Transverse colon (tissue), 3 donors: ENCODE measurements at regions not wholly inside any gene's neighbourhood (a gene's known extent, or its start where the extent isn't known, plus 50 kb on each side); places are given as distances from the start of the nearest gene placed in this dataset.

Source experiments
- EP300 ChIP-seq: sonication (generic); formaldehyde crosslinking; IDR thresholded peaks from one replicate; pipeline ENCODE4 v1.6.1; 2017; ENCODE audit warnings: antibody characterized with exemption, low read depth
- POLR2A ChIP-seq: fragments of 450-650 bp; IDR thresholded peaks from one replicate; pipeline ENCODE4 v1.6.1; 2016; ENCODE audit warnings: antibody characterized with exemption, mild to moderate bottlenecking, moderate library complexity
- TF ChIP-seq, protein P1 (sequence below), 5 experiments: fragments of 200-600 bp in 3 of 5; fragments of 450-650 bp in 2 of 5; sonication (generic) in 3 of 5; IDR thresholded peaks; 1 replicate in 2 of 5; 2 replicates in 3 of 5; pipeline ENCODE4 v1.5.1; 2016 to 2017; ENCODE audit warnings: antibody characterized with exemption in 5 of 5, inconsistent platforms in 3 of 5, mild to moderate bottlenecking in 2 of 5, moderate library complexity in 1 of 5

DNA sequence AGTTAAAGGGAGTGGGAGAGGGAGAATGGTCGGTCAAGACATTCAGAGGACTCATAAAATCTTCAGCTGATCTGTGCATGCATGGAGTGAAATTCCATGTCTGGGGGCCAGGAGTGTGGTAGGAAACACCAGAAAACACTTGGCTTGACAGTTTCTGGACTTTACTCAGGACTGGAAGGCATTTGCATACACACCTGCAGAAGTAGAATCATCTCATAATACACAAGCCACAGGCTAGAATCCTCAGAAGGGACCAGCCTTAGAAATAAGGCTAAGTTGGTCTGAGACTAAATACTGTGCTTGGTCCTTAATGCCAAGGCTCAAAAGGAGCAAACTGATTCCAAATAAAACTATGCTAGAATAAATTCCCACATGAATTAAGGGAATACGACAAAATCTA lies 328.1 kb upstream of the KITLG start:
- no peak for TF ChIP-seq POLR2A
- TF ChIP-seq EP300: no peak
- TF ChIP-seq, protein P1, sequence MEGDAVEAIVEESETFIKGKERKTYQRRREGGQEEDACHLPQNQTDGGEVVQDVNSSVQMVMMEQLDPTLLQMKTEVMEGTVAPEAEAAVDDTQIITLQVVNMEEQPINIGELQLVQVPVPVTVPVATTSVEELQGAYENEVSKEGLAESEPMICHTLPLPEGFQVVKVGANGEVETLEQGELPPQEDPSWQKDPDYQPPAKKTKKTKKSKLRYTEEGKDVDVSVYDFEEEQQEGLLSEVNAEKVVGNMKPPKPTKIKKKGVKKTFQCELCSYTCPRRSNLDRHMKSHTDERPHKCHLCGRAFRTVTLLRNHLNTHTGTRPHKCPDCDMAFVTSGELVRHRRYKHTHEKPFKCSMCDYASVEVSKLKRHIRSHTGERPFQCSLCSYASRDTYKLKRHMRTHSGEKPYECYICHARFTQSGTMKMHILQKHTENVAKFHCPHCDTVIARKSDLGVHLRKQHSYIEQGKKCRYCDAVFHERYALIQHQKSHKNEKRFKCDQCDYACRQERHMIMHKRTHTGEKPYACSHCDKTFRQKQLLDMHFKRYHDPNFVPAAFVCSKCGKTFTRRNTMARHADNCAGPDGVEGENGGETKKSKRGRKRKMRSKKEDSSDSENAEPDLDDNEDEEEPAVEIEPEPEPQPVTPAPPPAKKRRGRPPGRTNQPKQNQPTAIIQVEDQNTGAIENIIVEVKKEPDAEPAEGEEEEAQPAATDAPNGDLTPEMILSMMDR (IDR thresholded peaks at IDR 0.05): no peak
